Midbrain (tissue), 1 donor: ENCODE measurements at regions not wholly inside any gene's neighbourhood (a gene's known extent, or its start where the extent isn't known, plus 50 kb on each side); places are given as distances from the start of the nearest gene placed in this dataset.
"Not testable (repeated sequence)": the region's sequence is repeated elsewhere in the genome, so short reads cannot be mapped to it uniquely, and the experiment has no call there.

Experiments used
- DNase-seq: peaks from one replicate; lab custom pipeline; 2025; lab: John Stamatoyannopoulos, UW

GRCh38 chr2:136715146-136715545 lies 50.2 kb upstream of the THSD7B start:
- no peak for DNase-seq

DNA sequence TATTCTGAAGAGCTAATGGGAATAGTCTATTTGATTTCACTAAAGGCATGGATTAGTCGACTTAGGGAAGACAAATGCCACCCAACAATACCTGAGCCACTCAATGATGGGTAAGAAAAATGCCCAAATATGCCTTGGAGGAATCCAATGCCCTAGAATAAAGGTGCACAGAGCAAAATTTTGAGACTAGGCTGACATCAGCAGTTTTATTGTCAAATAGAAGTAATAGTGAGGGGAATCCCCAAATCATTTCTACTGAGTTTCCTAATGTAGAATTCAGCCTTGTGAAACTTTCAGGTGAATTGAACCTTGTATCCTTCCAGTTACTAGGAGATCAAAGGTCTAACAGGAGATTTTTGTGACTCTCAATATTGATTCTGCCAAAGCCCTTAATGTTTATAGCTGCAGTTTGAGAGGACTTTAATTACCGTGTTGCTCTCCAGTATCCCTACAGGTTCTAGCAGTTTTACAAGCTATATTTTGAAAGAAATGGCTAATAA lies 50.8 kb upstream of the THSD7B start:
- DNase-seq, result no peak

DNA sequence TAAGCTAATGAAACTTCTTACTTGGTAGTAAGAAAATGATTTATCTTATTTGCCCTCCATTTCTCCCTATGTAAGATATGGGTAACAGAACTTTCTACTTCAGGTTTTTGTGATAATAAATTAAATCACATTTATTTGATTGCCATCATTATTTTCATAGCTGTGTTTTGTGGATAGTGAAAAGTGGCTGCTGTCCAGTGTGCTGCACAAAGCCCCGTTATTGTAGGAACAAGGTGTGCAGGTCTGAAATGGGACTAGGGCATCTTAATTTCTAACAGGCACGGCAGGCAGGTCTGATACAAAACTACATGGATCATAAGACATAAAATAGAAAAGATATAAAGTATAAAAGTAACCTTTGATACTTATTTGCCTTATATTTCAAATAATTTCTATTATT lies 51.6 kb upstream of the THSD7B start:
- no peak for DNase-seq

- no peak for DNase-seq
Measured at GRCh38 chr2:136705336-136705735, 60.0 kb upstream of the THSD7B start.

DNA sequence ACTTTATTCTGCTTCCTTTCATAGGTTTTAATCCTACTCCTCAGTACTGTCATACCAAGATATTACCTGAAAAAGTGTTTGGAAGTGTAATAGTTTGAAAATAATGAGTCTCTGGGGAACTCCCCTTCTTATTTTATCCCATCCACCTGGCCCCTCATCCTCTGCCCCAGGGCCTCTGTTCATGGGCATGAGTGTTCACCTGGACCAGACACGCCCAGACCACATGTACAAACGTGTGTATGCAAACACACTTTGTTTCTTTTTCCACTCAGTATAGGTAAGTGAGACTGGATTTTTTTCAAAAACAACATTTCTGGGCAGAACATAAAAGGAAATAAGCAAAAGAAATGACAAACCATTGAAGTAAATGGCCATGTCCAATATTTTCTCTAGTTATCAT lies 62.1 kb upstream of the THSD7B start:
- no peak for DNase-seq

GRCh38 chr2:136696438-136696837 lies 68.9 kb upstream of the THSD7B start:
- no peak for DNase-seq

DNA sequence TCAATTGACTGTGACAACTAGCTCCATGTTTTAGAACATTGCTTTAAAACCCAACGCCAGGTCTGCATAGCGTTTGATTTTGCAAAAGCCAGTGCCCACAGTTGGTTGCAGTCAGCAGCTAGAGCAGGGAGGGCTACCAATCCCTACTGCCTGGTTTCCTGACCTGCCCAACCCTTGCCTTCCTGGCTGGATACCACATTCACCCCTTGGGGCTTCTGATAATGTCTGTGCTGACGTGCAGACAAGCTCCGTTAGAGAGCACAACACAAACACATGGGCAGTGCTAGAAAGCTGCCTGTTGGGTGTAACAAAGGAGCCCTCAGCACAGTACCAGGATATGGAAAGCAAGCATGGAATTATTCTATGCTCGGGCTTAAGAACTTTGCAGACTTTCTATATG lies 71.4 kb upstream of the THSD7B start:
- DNase-seq, result no peak

- DNase-seq, result not testable (repeated sequence)
Measured at GRCh38 chr2:136680079-136680478, 85.3 kb upstream of the THSD7B start.

GRCh38 chr2:136665736-136666135 lies 99.6 kb upstream of the THSD7B start:
- DNase-seq, result no peak

DNA sequence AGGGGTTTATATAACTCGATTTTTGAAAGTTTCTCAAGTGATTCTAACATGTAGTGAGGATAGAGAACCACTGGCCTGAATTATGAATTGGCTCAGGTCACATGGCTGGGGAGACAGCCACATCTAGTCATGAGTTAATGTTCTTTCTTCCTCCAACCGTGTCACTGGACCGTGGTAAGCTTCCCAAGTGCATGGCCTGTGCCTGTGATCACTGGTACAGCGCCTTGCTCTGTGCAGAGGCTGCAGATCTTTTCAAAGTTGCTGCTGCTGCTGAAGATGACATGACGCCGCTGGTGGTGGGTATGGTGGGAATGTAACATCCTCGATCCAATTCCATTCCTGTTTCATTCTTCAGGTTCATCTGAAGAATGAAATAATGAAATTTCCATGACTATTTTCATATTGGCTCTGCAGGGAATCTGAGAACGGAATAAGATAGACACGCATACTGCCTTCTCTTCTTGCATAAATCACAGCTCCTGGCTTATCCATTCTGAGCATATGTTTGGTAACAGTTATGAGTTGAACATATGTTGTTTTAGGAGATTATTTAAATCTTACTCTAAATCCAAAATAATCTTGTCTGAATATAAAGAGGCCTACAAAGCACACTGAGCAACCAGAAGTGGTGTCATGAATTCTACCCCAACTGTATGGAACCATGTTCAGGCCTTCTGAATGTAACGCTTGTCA lies 100.5 kb upstream of the THSD7B start:
- DNase-seq, result no peak

DNA sequence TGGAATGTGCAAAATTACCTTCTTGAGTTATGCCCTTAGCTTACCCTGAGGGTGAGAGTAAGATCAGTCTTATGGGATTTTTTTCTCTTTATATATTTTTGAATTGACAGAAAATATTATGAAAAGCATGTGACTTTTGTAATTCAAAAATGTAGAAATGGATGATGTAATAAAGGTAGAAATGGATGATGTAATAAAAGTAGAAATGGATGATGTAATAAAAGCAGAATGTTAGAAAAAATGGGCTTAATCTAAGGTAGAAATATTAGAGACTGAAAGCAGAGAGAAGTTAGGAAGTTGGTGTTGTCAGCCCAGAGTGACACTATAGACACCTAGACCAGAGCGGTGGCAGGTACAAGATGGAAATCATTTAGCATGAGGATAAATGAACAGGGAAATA lies 107.1 kb upstream of the THSD7B start:
- DNase-seq, result no peak

- no peak for DNase-seq
Measured at GRCh38 chr2:136653861-136654260, 111.5 kb upstream of the THSD7B start.

DNA sequence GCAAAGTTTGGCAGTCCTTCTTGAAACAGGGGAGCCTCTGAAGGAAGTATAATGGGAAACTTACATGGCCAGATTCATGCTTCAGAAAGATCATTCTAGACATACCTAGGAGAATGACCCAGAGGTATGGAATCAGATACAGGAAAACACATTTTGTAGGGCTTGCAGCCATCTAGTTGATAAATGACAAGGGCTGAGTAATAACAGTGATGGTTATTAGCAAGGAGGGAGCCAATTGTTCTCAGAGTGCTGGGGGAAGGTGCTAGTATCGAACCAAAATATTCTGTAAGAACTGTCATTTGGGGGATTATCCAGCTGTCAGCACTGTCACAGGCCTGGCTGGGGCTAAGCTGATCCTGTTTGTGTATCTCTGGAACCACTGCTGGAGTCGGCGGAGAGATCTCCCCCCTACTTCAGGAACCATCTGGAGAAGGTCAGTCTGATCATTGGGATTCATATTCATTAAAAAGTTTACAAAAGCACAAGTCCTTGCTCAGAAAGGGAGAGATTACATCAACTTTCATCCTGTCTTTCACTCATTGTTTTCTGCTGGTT lies 113.8 kb upstream of the THSD7B start:
- DNase-seq, result no peak

GRCh38 chr2:136647039-136647438 lies 118.3 kb upstream of the THSD7B start:
- no peak for DNase-seq

DNA sequence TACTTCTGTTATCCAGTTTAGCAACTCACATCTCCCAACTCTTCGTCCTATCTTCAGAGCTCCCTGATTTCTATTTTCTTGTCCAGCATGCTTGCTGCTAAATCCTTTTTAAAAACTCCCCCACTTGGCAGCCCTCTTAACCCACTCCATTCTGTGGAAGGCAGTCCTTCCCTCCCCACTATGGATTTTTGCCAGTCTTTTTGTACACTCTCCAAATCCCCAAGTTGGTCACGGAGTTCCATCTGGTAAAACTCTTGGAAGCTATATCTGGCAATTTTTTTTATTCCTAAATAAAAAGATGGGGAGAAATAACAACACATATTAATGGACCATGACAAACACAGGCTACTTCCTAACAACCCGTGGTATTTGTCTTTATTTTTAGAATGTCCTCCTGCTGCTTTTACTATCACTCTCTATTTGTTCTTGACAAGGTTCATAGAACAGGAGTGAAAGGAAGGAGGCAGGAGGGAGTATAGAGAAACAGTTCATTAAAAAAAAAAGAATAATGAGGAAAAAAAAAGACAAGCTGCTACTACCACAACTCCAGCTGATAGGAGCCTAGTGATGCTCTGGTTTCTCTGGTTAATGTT lies 120.0 kb upstream of the THSD7B start:
- DNase-seq, result no peak

- DNase-seq, result no peak
Measured at GRCh38 chr2:136639651-136640050, 125.7 kb upstream of the THSD7B start.

DNA sequence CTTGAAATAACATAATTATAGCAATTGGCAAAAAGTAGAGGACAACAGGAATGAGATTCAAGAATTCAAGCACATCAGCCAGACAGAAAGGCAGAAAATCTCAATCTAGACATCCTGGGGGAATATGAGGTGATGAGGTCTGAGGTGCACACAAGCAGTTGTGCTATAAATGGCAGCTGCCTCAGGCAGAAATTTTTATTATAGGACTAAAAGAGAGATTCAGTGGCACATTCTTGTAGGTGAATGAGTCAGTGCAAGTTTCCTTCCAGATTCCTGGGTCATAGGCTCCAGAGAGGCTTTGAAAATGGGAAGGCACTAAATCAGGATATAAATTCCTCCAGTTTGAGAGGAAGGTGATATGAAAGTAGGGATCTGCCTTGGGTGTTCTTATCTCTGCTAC lies 127.2 kb upstream of the THSD7B start:
- DNase-seq, result no peak

GRCh38 chr2:136637402-136637801 lies 127.9 kb upstream of the THSD7B start:
- DNase-seq, result no peak

GRCh38 chr2:136628490-136628889 lies 136.9 kb upstream of the THSD7B start:
- DNase-seq, result no peak

- no peak for DNase-seq
Measured at GRCh38 chr2:136613096-136613495, 152.2 kb upstream of the THSD7B start.

DNA sequence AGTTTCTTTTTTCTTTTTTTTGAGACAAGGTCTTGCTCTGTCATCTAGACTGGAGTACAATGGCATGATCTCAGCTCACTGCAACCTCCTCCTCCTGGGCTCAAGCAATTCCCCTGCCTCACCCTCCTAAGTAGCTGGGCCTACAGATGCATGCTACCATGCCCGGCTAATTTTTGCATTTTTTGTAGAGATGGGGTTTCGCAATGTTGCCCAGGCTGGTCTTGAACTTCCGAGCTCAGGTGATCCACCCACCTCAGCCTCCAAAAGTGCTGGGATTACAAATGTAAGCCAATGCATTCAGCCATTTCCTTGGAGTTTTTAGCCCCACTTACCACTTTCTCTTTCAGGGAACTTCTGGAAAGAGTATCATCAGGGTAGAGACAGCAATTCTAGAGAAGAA lies 153.3 kb upstream of the THSD7B start:
- no peak for DNase-seq

DNA sequence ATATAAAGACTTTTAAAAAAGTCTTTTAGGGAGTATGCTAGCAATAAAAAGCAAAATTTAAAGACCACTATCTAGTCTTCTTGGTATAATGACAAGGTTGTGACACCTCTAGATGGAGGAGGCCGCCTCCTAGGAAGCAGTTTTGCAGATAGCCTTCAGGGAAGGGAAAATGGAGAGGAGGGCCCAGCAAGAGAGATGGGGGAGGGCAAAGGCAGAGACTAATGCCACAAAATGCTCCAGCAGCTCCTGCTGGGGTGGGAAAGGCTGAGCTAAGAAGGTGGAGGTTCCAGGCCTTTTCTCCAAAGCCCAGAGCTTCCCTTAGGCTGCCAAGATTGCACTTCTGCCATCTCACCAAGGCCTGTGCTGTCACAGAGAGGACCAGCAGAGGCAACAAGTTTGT lies 153.9 kb upstream of the THSD7B start:
- DNase-seq, result no peak

GRCh38 chr2:136582628-136583205 lies 182.6 kb upstream of the THSD7B start:
- peak; percentile 0 for DNase-seq
